H1 (cell line): ENCODE measurements at regions not wholly inside any gene's neighbourhood (a gene's known extent, or its start where the extent isn't known, plus 50 kb on each side); places are given as distances from the start of the nearest gene placed in this dataset.

Experiments
- CTCF ChIA-PET: fragments of 300-600 bp; sonication (Branson Sonifier 250); formaldehyde crosslinking; loops from one replicate; lab custom pipeline; 2021; ENCODE audit not compliant: partially characterized antibody; lab: Charles Lee
- POLR2A ChIA-PET: fragments of 300-600 bp; sonication (Branson Sonifier 250); formaldehyde crosslinking; loops from one replicate; lab custom pipeline; 2021; ENCODE audit warnings: inconsistent platforms; ENCODE audit not compliant: partially characterized antibody; lab: Charles Lee
- DNase-seq, 2 experiments: peaks; one replicate each; pipeline versions ENCODE4 v3.0.0 to v3.0.0-alpha.2; 2010 to 2022; ENCODE audit warnings: low spot score in 2 of 2, low read depth in 1 of 2, mixed read lengths in 1 of 2
- FAIRE-seq: peaks from 2 replicates; lab custom pipeline; 2011; peaks lifted over from hg19 to GRCh38; lab: Jason Lieb, UNC
- H2AFZ ChIP-seq: 2 replicates; pipeline ENCODE4 v1.8.1; 2012; ENCODE audit warnings: low read length, inconsistent platforms
- H2AK5ac ChIP-seq: 2 replicates; pipeline ENCODE4 v1.6.1; 2013; ENCODE audit warnings: low read depth, low read length
- H2BK120ac ChIP-seq: replicated peaks from 2 replicates; pipeline ENCODE3; 2013; ENCODE audit warnings: low read depth, low read length, inconsistent platforms
- H2BK12ac ChIP-seq: 2 replicates; pipeline ENCODE4 v1.6.1; 2013; ENCODE audit warnings: low read depth, low read length
- H2BK15ac ChIP-seq: 2 replicates; pipeline ENCODE4 v1.6.1; 2013; ENCODE audit warnings: low read length
- H2BK20ac ChIP-seq: 2 replicates; pipeline ENCODE4 v1.6.1; 2013; ENCODE audit warnings: low read length
- H2BK5ac ChIP-seq: 2 replicates; pipeline ENCODE4 v1.6.1; 2013; ENCODE audit warnings: low read depth, low read length
- H3K14ac ChIP-seq: 2 replicates; pipeline ENCODE4 v1.6.1; 2013; ENCODE audit warnings: inconsistent platforms; ENCODE audit not compliant: insufficient read length
- H3K18ac ChIP-seq: 2 replicates; pipeline ENCODE4 v1.6.1; 2013; ENCODE audit warnings: low read length; ENCODE audit errors: extremely low read depth
- H3K23ac ChIP-seq: 2 replicates; pipeline ENCODE4 v1.6.1; 2013; ENCODE audit warnings: inconsistent platforms; ENCODE audit not compliant: insufficient read length
- H3K23me2 ChIP-seq: 2 replicates; pipeline ENCODE4 v1.6.1; 2013; ENCODE audit warnings: low read depth, low read length
- H3K27ac ChIP-seq: 2 replicates; pipeline ENCODE4 v1.6.1; 2011; ENCODE audit warnings: low read depth, low read length, inconsistent platforms
- H3K27me3 ChIP-seq, 4 experiments: replicated peaks in 1 of 4; 1 replicate in 1 of 4; 2 replicates in 3 of 4; pipeline versions ENCODE4 v1.6.1 to v1.8.1; 2011 to 2013; ENCODE audit warnings: low read length in 3 of 4, mild to moderate bottlenecking in 3 of 4, inconsistent platforms in 2 of 4, mixed read lengths in 2 of 4, moderate library complexity in 1 of 4; ENCODE audit not compliant: control insufficient read depth in 3 of 4, insufficient read depth in 3 of 4; ENCODE audit errors: extremely low read depth in 1 of 4
- H3K36me3 ChIP-seq, 4 experiments: 2 replicates each; pipeline versions ENCODE4 v1.6.1 to v1.8.1; 2011 to 2013; ENCODE audit warnings: mild to moderate bottlenecking in 4 of 4, low read length in 3 of 4, moderate library complexity in 2 of 4, control low read depth in 1 of 4, inconsistent platforms in 1 of 4; ENCODE audit not compliant: insufficient read depth in 4 of 4, control insufficient read depth in 2 of 4
- H3K4ac ChIP-seq: replicated peaks from 2 replicates; pipeline ENCODE3; 2013; ENCODE audit warnings: low read length, low read depth, mixed read lengths, inconsistent platforms; ENCODE audit not compliant: insufficient read length
- H3K4me1 ChIP-seq, 4 experiments: replicated peaks in 1 of 4; 1 replicate in 1 of 4; 2 replicates in 3 of 4; pipeline versions ENCODE4 v1.6.1 to v1.8.1; 2011 to 2013; ENCODE audit warnings: low read length in 3 of 4, inconsistent platforms in 2 of 4, mixed read lengths in 1 of 4; ENCODE audit not compliant: insufficient read depth in 4 of 4, control insufficient read depth in 3 of 4
- H3K4me2 ChIP-seq, 2 experiments: 2 replicates each; pipeline versions ENCODE4 v1.6.1 to v1.8.1; 2011 to 2013; ENCODE audit warnings: low read depth in 2 of 2, low read length in 2 of 2, control low read depth in 1 of 2, inconsistent platforms in 1 of 2, mild to moderate bottlenecking in 1 of 2; ENCODE audit not compliant: insufficient read depth in 1 of 2
- H3K4me3 ChIP-seq, 4 experiments: fragments of 200-600, 300-600 bp in 1 of 4; sonication (generic), shearing (Covaris generic), sonication (Bioruptor Twin) in 1 of 4; 2 replicates each; pipeline versions ENCODE4 v1.5.1 to v1.8.1; 2011 to 2016; ENCODE audit warnings: low read length in 4 of 4, low read depth in 3 of 4, control low read depth in 2 of 4, inconsistent platforms in 2 of 4, mild to moderate bottlenecking in 2 of 4, mixed read lengths in 1 of 4, moderate library complexity in 1 of 4; ENCODE audit not compliant: insufficient read depth in 2 of 4; ENCODE audit errors: extremely low read depth in 1 of 4
- H3K56ac ChIP-seq: replicated peaks from 2 replicates; pipeline ENCODE3; 2013; ENCODE audit warnings: low read depth, mild to moderate bottlenecking, mixed read lengths, low read length, inconsistent platforms; ENCODE audit not compliant: insufficient read length
- H3K79me1 ChIP-seq: 2 replicates; pipeline ENCODE4 v1.6.1; 2013; ENCODE audit warnings: low read depth, low read length, control low read depth
- H3K79me2 ChIP-seq, 2 experiments: 2 replicates each; pipeline versions ENCODE4 v1.6.1 to v1.8.1; 2012 to 2013; ENCODE audit warnings: low read length in 2 of 2, mild to moderate bottlenecking in 2 of 2, inconsistent platforms in 1 of 2; ENCODE audit not compliant: insufficient read depth in 2 of 2, control insufficient read depth in 1 of 2
- H3K9ac ChIP-seq, 4 experiments: replicated peaks in 1 of 4; 1 replicate in 1 of 4; 2 replicates in 3 of 4; pipeline versions ENCODE4 v1.6.1 to v1.8.1; 2011 to 2013; ENCODE audit warnings: low read depth in 3 of 4, low read length in 3 of 4, control low read depth in 2 of 4, mild to moderate bottlenecking in 2 of 4, moderate library complexity in 2 of 4, inconsistent platforms in 1 of 4; ENCODE audit errors: extremely low read depth in 1 of 4
- H3K9me3 ChIP-seq, 2 experiments: 2 replicates each; pipeline versions ENCODE4 v1.6.1 to v1.8.1; 2012 to 2013; ENCODE audit warnings: mild to moderate bottlenecking in 2 of 2, moderate library complexity in 2 of 2, control low read depth in 1 of 2, inconsistent platforms in 1 of 2, low read depth in 1 of 2, low read length in 1 of 2, mixed read lengths in 1 of 2; ENCODE audit not compliant: insufficient read depth in 2 of 2
- H4K20me1 ChIP-seq, 2 experiments: replicated peaks in 1 of 2; 2 replicates each; pipeline versions ENCODE3 to v1.8.1; 2011 to 2013; ENCODE audit warnings: inconsistent platforms in 2 of 2, low read length in 2 of 2, mild to moderate bottlenecking in 1 of 2; ENCODE audit not compliant: insufficient read depth in 2 of 2, control insufficient read depth in 1 of 2
- H4K5ac ChIP-seq: 2 replicates; pipeline ENCODE4 v1.6.1; 2013; ENCODE audit warnings: low read length, low read depth, mixed read lengths, inconsistent platforms; ENCODE audit not compliant: insufficient read length
- H4K8ac ChIP-seq: 2 replicates; pipeline ENCODE4 v1.8.0; 2013; ENCODE audit warnings: mild to moderate bottlenecking, moderate library complexity, low read length, inconsistent platforms; ENCODE audit not compliant: insufficient read depth; ENCODE audit errors: extremely low read depth
- H4K91ac ChIP-seq: replicated peaks from 2 replicates; pipeline ENCODE3; 2013; ENCODE audit warnings: low read length, mixed read lengths, inconsistent platforms; ENCODE audit not compliant: insufficient read length
- JUN ChIP-seq: IDR thresholded peaks from 2 replicates; pipeline ENCODE4 v1.6.1; 2011; ENCODE audit warnings: low read depth, mild to moderate bottlenecking, improper control_type of control experiment, low read length
- KDM5A ChIP-seq: fragments of 200-600 bp; IDR thresholded peaks from 2 replicates; pipeline ENCODE4 v1.7.1; 2012; ENCODE audit warnings: mild to moderate bottlenecking, low read length, inconsistent platforms, mixed read lengths
- NRF1 ChIP-seq: IDR thresholded peaks from 2 replicates; pipeline ENCODE4 v1.6.1; 2011; ENCODE audit warnings: mild to moderate bottlenecking, low read depth, low read length, improper control_type of control experiment
- RBBP5 ChIP-seq: IDR thresholded peaks from 2 replicates; pipeline ENCODE4 v1.7.1; 2012; ENCODE audit warnings: low read depth, mild to moderate bottlenecking, inconsistent platforms, low read length, moderate library complexity, borderline replicate concordance
- SIN3A ChIP-seq, 2 experiments: IDR thresholded peaks in 1 of 2; conservative IDR thresholded peaks in 1 of 2; 2 replicates each; pipeline ENCODE4 v1.6.1; 2011 to 2012; ENCODE audit warnings: low read length in 2 of 2, improper control_type of control experiment in 1 of 2, low read depth in 1 of 2, mild to moderate bottlenecking in 1 of 2
- WGBS, 2 experiments: shearing (Covaris generic) in 1 of 2; methylation state at CpG; one replicate each; pipeline versions ENCODE4 v1.1.6 to v1.1.7; 2013 to 2015; ENCODE audit warnings: low lambda C conversion rate in 2 of 2, mixed read lengths in 2 of 2, inconsistent platforms in 1 of 2, low coverage in 1 of 2, missing lambda C conversion rate in 1 of 2; ENCODE audit not compliant: insufficient replicate concordance in 2 of 2, insufficient coverage in 1 of 2, insufficient read length in 1 of 2; ENCODE audit errors: extremely low coverage in 1 of 2, missing lambda C conversion rate in 1 of 2; 5-methylcytosine and 5-hydroxymethylcytosine counted together
- TF ChIP-seq, protein P1 (sequence below), 3 experiments: IDR thresholded peaks; 1 replicate in 2 of 3; 2 replicates in 1 of 3; pipeline versions ENCODE4 v1.5.1 to v1.6.1; 2011; ENCODE audit warnings: low read length in 3 of 3, mild to moderate bottlenecking in 3 of 3, inconsistent platforms in 2 of 3, low read depth in 1 of 3, moderate library complexity in 1 of 3; ENCODE audit not compliant: insufficient read depth in 1 of 3; ENCODE audit errors: control extremely low read depth in 1 of 3
- TF ChIP-seq, protein P2 (sequence below): IDR thresholded peaks from 2 replicates; pipeline ENCODE4 v1.6.1; 2012; ENCODE audit warnings: low read length, inconsistent platforms

DNA sequence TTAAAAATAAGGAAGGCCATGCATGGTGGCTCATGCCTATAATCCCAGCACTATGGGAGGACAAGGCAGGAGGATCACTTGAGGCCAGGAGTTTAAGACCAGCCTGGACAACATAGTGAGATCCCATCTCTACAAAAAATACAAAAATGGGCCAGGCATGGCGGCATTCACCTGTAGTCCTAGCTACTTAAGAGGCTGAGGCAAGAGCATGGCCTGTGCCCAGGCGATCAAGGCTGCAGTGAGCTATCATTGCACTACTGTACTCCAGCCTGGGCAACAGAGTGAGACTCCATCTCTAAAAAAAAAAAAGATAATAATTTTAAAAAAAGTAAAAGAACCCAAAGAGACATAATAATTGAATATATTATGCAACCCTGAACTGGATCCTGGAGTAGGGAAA, 83.6 kb upstream of the ZNF423 start:
- ChIA-PET CTCF (interaction anchor here (1.0 kb wide), 1 partner anchor 15 kb away, joined by 4 read pairs; no protein-coding TSS in a partner anchor), POLR2A (no interaction called here)
- Histone ChIP-seq H3K9me3 (peaks cover 0 to 3% of the 10 kb centered on the region in 2 experiments; a peak in 1 of 4 replicates), H4K8ac (no peak overlapping the region), H3K4me2 (no peak overlapping the region), H2BK20ac (no peak overlapping the region), H3K4me3 (no peak overlapping the region), H3K27ac (no peak overlapping the region), H2BK120ac (no peak overlapping the region), H3K27me3 (no peaks in the 10 kb centered on the region), H3K23ac (no peak overlapping the region), H3K36me3 (no peaks in the 10 kb centered on the region), H4K20me1 (no peaks in the 10 kb centered on the region), H3K4me1 (no peaks in the 10 kb centered on the region), H3K79me2 (no peaks in the 10 kb centered on the region), H2BK5ac (no peak overlapping the region), H4K91ac (no peak overlapping the region), H2AFZ (no peak overlapping the region), H2BK15ac (no peak overlapping the region), H3K18ac (no peak overlapping the region), H3K4ac (no peak overlapping the region), H3K79me1 (no peaks in the 10 kb centered on the region), H2BK12ac (no peak overlapping the region), H3K23me2 (no peaks in the 10 kb centered on the region), H3K14ac (no peak overlapping the region), H4K5ac (no peak overlapping the region), H3K56ac (no peak overlapping the region), H3K9ac (no peak overlapping the region), H2AK5ac (no peak overlapping the region)
- 85% methylated on average over 2 of the region's 2 CpGs; no CpG with 5 or more reads in 1 of the 2 experiments for WGBS, 2 experiments
- FAIRE-seq (no peak), DNase-seq (no peak)
- TF ChIP-seq JUN, result no peak
- no peak for TF ChIP-seq NRF1
- TF ChIP-seq, protein P1, sequence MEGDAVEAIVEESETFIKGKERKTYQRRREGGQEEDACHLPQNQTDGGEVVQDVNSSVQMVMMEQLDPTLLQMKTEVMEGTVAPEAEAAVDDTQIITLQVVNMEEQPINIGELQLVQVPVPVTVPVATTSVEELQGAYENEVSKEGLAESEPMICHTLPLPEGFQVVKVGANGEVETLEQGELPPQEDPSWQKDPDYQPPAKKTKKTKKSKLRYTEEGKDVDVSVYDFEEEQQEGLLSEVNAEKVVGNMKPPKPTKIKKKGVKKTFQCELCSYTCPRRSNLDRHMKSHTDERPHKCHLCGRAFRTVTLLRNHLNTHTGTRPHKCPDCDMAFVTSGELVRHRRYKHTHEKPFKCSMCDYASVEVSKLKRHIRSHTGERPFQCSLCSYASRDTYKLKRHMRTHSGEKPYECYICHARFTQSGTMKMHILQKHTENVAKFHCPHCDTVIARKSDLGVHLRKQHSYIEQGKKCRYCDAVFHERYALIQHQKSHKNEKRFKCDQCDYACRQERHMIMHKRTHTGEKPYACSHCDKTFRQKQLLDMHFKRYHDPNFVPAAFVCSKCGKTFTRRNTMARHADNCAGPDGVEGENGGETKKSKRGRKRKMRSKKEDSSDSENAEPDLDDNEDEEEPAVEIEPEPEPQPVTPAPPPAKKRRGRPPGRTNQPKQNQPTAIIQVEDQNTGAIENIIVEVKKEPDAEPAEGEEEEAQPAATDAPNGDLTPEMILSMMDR (IDR thresholded peaks at IDR 0.05; ENCODE audit: control extremely low read depth in 1 of 3, insufficient read depth in 1 of 3, low read depth in 1 of 3, low read length in 3 of 3), result no peak
- no peak for TF ChIP-seq SIN3A (conservative IDR thresholded peaks at IDR 0.05 in 1 of 2, IDR thresholded peaks at IDR 0.05 in 1 of 2; ENCODE audit: low read depth in 1 of 2, low read length in 2 of 2)
- TF ChIP-seq, protein P2, sequence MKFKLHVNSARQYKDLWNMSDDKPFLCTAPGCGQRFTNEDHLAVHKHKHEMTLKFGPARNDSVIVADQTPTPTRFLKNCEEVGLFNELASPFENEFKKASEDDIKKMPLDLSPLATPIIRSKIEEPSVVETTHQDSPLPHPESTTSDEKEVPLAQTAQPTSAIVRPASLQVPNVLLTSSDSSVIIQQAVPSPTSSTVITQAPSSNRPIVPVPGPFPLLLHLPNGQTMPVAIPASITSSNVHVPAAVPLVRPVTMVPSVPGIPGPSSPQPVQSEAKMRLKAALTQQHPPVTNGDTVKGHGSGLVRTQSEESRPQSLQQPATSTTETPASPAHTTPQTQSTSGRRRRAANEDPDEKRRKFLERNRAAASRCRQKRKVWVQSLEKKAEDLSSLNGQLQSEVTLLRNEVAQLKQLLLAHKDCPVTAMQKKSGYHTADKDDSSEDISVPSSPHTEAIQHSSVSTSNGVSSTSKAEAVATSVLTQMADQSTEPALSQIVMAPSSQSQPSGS, result no peak
- no peak for TF ChIP-seq KDM5A
- no peak for TF ChIP-seq RBBP5
